K562 (cell line): ENCODE measurements at regions not wholly inside any gene's neighbourhood (a gene's known extent, or its start where the extent isn't known, plus 50 kb on each side); places are given as distances from the start of the nearest gene placed in this dataset.

ENCODE experiments used
- ATAC-seq: fragments of 200-7000 bp; cut with Tn5 transposase; 3 replicates; pipeline ENCODE4 v1.9.1; 2020; ENCODE audit warnings: moderate library complexity
- BruUV-seq: library from RNA; stranded (reverse); fragments of 400-500 nt; replicated peaks from 2 replicates; lab custom pipeline; 2021; lab: Mats Ljungman, UMichigan
- CTCF ChIA-PET: fragments of 300-600 bp; formaldehyde crosslinking; extraction: SDS; loops from one replicate; lab custom pipeline; 2021; ENCODE audit warnings: low intra/inter-chr PET ratio; lab: Yijun Ruan, JAX
- POLR2A ChIA-PET: fragments of 300-600, 350-650 bp; sonication (Branson Sonifier 250); formaldehyde crosslinking; extraction: SDS; loops from one replicate; lab custom pipeline; 2021; ENCODE audit warnings: antibody characterized with exemption, inconsistent platforms; lab: Yijun Ruan, JAX
- DNase-seq, 4 experiments: peaks; one replicate each; pipeline versions ENCODE4 v3.0.0 to v3.0.0-alpha.2; 2011 to 2018; ENCODE audit warnings: low spot score in 3 of 4, mixed read lengths in 3 of 4; ENCODE audit errors: extremely low read depth in 1 of 4
- FAIRE-seq: peaks from 2 replicates; lab custom pipeline; 2011; peaks lifted over from hg19 to GRCh38; lab: Jason Lieb, UNC
- H2AFZ ChIP-seq: 2 replicates; pipeline ENCODE4 v1.6.0; 2011; ENCODE audit warnings: low read depth, low read length, control low read depth, inconsistent platforms
- H3K27ac ChIP-seq: fragments of 200-600 bp; 3 replicates; pipeline ENCODE4 v1.8.0; 2011; ENCODE audit warnings: low read depth, mild to moderate bottlenecking, control low read depth, inconsistent platforms, low read length, moderate library complexity, mixed read lengths; ENCODE audit errors: extremely low read depth
- H3K27me3 ChIP-seq, 2 experiments: fragments of 300-600 bp in 1 of 2; 2 replicates in 1 of 2; 3 replicates in 1 of 2; pipeline versions ENCODE4 v1.6.0 to v1.8.0; 2011; ENCODE audit warnings: inconsistent platforms in 2 of 2, low read length in 2 of 2, mild to moderate bottlenecking in 1 of 2, mixed read lengths in 1 of 2, moderate library complexity in 1 of 2; ENCODE audit not compliant: control insufficient read depth in 2 of 2, insufficient read depth in 2 of 2
- H3K36me3 ChIP-seq: fragments of 300-600 bp; 3 replicates; pipeline ENCODE4 v1.8.0; 2011; ENCODE audit warnings: mild to moderate bottlenecking, low read length, inconsistent platforms; ENCODE audit not compliant: control insufficient read depth, insufficient read depth
- H3K4me1 ChIP-seq, 2 experiments: fragments of 200-600 bp in 1 of 2; replicated peaks in 1 of 2; 2 replicates in 1 of 2; 3 replicates in 1 of 2; pipeline versions ENCODE4 v1.5.1 to v1.8.0; 2011; ENCODE audit warnings: inconsistent platforms in 2 of 2, low read length in 2 of 2, mild to moderate bottlenecking in 1 of 2, mixed read lengths in 1 of 2, moderate library complexity in 1 of 2; ENCODE audit not compliant: control insufficient read depth in 2 of 2, insufficient read depth in 2 of 2
- H3K4me2 ChIP-seq: 2 replicates; pipeline ENCODE4 v1.6.1; 2011; ENCODE audit warnings: low read length, control low read depth, inconsistent platforms, mixed read lengths; ENCODE audit not compliant: insufficient read depth
- H3K4me3 ChIP-seq: fragments of 200-600 bp; sonication (generic), shearing (Covaris generic); 2 replicates; pipeline ENCODE4 v1.5.1; 2016; ENCODE audit warnings: control low read depth, inconsistent platforms
- H3K79me2 ChIP-seq: fragments of 200-600 bp; 3 replicates; pipeline ENCODE4 v1.8.0; 2011; ENCODE audit warnings: low read length, inconsistent platforms; ENCODE audit not compliant: control insufficient read depth, insufficient read depth
- H3K9ac ChIP-seq, 2 experiments: 2 replicates each; pipeline versions ENCODE4 v1.6.0 to v1.6.1; 2011; ENCODE audit warnings: low read depth in 2 of 2, low read length in 2 of 2, control low read depth in 1 of 2, inconsistent platforms in 1 of 2, mild to moderate bottlenecking in 1 of 2, mixed read lengths in 1 of 2; ENCODE audit not compliant: insufficient read depth in 1 of 2
- H3K9me1 ChIP-seq: one replicate; pipeline ENCODE4 v1.6.0; 2011; ENCODE audit warnings: inconsistent platforms, mild to moderate bottlenecking, low read length, moderate library complexity; ENCODE audit not compliant: control insufficient read depth, insufficient read depth
- H3K9me3 ChIP-seq: replicated peaks from 2 replicates; pipeline ENCODE4 v1.5.1; 2011; ENCODE audit warnings: low read depth, low read length, inconsistent platforms; ENCODE audit not compliant: control insufficient read depth, insufficient read depth
- H4K20me1 ChIP-seq: replicated peaks from 2 replicates; pipeline ENCODE4 v1.6.1; 2011; ENCODE audit warnings: low read length, inconsistent platforms, mixed read lengths; ENCODE audit not compliant: control insufficient read depth, insufficient read depth
- ARID2 ChIP-seq: fragments of 450-650 bp; IDR thresholded peaks from 2 replicates; pipeline ENCODE4 v1.6.1; 2017; ENCODE audit warnings: antibody characterized with exemption, mild to moderate bottlenecking
- HDGF ChIP-seq: fragments of 450-650 bp; IDR thresholded peaks from 2 replicates; pipeline ENCODE4 v1.6.1; 2016
- MED1 ChIP-seq: sonication (generic); formaldehyde crosslinking; IDR thresholded peaks from 2 replicates; pipeline ENCODE4 v1.8.1; 2023; ENCODE audit warnings: missing genetic modification reagents, borderline replicate concordance
- TAF1 ChIP-seq: IDR thresholded peaks from 2 replicates; pipeline ENCODE4 v1.6.1; 2011; ENCODE audit warnings: mild to moderate bottlenecking, low read length, moderate library complexity; ENCODE audit not compliant: insufficient read depth, control insufficient read depth, severe bottlenecking; ENCODE audit errors: extremely low read depth
- ZNF507 ChIP-seq: conservative IDR thresholded peaks from 2 replicates; pipeline ENCODE4 v1.6.1; 2017; ENCODE audit warnings: missing genetic modification characterization, missing compliant biosample characterization
- ZNF785 ChIP-seq: fragments of 250-450 bp; sonication (Bioruptor Pico); IDR thresholded peaks from 2 replicates; pipeline ENCODE4 v1.4.0; 2020; ENCODE audit warnings: mild to moderate bottlenecking
- WGBS: fragments of 100-300 bp; shearing (Covaris generic); methylation state at CpG from one replicate; pipeline ENCODE4 v1.1.6; 2016; ENCODE audit warnings: low coverage, mixed read lengths; ENCODE audit not compliant: insufficient coverage; ENCODE audit errors: missing lambda C conversion rate; 5-methylcytosine and 5-hydroxymethylcytosine counted together
- in situ Hi-C: fragments of 300-500 bp; cut with MboI; formaldehyde crosslinking; loops from 4 replicates; pipeline ENCODE4 v1.15.0; 2018; ENCODE audit warnings: inconsistent platforms, mixed read lengths
- intact Hi-C: fragments of 100-400 bp; cut with micrococcal nuclease; formaldehyde crosslinking; loops from 2 replicates; pipeline ENCODE4 v1.14.2; 2022
- TF ChIP-seq, protein P1 (sequence below): fragments of 250-450 bp; sonication (Bioruptor Pico); IDR thresholded peaks from 2 replicates; pipeline ENCODE4 v1.9.0; 2021; ENCODE audit warnings: mild to moderate bottlenecking, inconsistent platforms
- TF ChIP-seq, protein P2 (sequence below): sonication (generic); formaldehyde crosslinking; IDR thresholded peaks from 2 replicates; pipeline ENCODE4 v1.8.0; 2022; ENCODE audit warnings: mild to moderate bottlenecking, missing genetic modification reagents
- TF ChIP-seq, protein P3 (sequence below), 2 experiments: fragments of 450-650 bp in 1 of 2; IDR thresholded peaks; 2 replicates each; pipeline ENCODE4 v1.6.1; 2011 to 2017; ENCODE audit warnings: low read depth in 2 of 2, antibody characterized with exemption in 1 of 2, borderline replicate concordance in 1 of 2, low read length in 1 of 2, mild to moderate bottlenecking in 1 of 2, mixed read lengths in 1 of 2; ENCODE audit not compliant: control insufficient read depth in 1 of 2

DNA sequence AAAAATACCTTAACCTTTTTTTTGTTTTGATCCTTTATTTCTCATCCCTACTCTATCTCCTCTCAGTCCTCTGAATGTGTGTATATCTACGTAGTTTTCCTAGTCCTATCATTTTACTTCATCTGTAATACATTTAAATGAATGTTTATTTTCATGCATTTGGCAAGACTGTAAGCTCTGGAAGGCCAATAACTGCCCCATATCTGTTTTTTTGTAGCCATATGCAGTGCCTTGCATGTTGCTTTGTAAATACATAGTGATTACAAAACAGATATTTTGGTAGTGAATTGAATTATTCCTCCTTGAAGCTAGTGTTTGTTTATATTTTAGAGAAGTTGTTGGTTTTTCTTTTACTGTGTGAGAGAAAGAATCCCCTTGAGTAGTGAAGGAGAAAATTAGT lies 450.2 kb downstream of the PCDH18 start:
- FAIRE-seq (no peak), ATAC-seq (no peak), DNase-seq (no peak)
- no peaks in the 10 kb centered on the region for H3K27me3 ChIP-seq
- no peaks in the 10 kb centered on the region for H3K4me1 ChIP-seq
- H4K20me1 ChIP-seq, result no peaks in the 10 kb centered on the region
- CTCF ChIA-PET, result no interaction called here
- no peak overlapping the region for H3K4me3 ChIP-seq
- no peaks in the 10 kb centered on the region for H3K36me3 ChIP-seq
- WGBS, result 6% methylated on average over 1 of the region's 1 CpG
- TF ChIP-seq, protein P1, sequence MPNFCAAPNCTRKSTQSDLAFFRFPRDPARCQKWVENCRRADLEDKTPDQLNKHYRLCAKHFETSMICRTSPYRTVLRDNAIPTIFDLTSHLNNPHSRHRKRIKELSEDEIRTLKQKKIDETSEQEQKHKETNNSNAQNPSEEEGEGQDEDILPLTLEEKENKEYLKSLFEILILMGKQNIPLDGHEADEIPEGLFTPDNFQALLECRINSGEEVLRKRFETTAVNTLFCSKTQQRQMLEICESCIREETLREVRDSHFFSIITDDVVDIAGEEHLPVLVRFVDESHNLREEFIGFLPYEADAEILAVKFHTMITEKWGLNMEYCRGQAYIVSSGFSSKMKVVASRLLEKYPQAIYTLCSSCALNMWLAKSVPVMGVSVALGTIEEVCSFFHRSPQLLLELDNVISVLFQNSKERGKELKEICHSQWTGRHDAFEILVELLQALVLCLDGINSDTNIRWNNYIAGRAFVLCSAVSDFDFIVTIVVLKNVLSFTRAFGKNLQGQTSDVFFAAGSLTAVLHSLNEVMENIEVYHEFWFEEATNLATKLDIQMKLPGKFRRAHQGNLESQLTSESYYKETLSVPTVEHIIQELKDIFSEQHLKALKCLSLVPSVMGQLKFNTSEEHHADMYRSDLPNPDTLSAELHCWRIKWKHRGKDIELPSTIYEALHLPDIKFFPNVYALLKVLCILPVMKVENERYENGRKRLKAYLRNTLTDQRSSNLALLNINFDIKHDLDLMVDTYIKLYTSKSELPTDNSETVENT, result no peak
- H2AFZ ChIP-seq, result no peak overlapping the region
- no peaks in the 10 kb centered on the region for H3K79me2 ChIP-seq
- no peaks in the 10 kb centered on the region for H3K9me3 ChIP-seq
- no peaks in the 10 kb centered on the region for H3K9me1 ChIP-seq
- POLR2A ChIA-PET, result no interaction called here
- no peak overlapping the region for H3K4me2 ChIP-seq
- no TSS peak for BruUV-seq
- intact Hi-C loops (no loop called here), in situ Hi-C loops (no loop called here)
- no peak overlapping the region for H3K27ac ChIP-seq
- no peak overlapping the region for H3K9ac ChIP-seq

DNA sequence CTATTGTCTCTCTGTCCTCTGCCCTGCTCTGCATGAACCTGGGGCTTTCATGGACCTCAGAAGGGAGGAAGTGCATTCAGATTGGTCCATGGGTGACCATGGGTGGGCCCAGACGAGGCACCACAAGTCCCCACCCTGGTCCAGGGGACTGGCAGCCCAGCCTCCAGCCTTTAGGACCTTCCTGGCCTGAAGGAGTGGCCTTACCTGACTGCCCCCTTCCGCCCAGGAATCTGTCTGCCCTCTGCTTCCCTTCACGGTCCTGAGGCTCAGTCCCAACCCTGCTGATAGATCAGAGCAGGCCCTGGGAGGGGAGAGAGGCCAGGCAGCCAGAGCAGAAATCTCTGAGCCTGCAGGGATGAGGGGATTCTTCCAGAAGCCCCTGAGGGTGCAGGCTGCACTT lies 455.4 kb downstream of the PCDH18 start:
- FAIRE-seq, result no peak
- Histone ChIP-seq H3K27me3 (no peaks in the 10 kb centered on the region), H2AFZ (no peak overlapping the region), H3K9me1 (no peaks in the 10 kb centered on the region), H3K36me3 (no peaks in the 10 kb centered on the region), H3K9ac (no peak overlapping the region), H3K79me2 (no peaks in the 10 kb centered on the region), H3K4me1 (no peaks in the 10 kb centered on the region), H3K27ac (no peak overlapping the region), H4K20me1 (no peaks in the 10 kb centered on the region), H3K4me3 (no peak overlapping the region), H3K4me2 (no peak overlapping the region), H3K9me3 (no peaks in the 10 kb centered on the region)
- BruUV-seq, result no TSS peak
- ChIA-PET CTCF (no interaction called here), POLR2A (no interaction called here)
- intact Hi-C loops (no loop called here), in situ Hi-C loops (no loop called here)
- WGBS, result 0% methylated on average over 1 of the region's 3 CpGs
- no peak for ATAC-seq
- DNase-seq, result no peak
- TF ChIP-seq ZNF507 (tag) (no peak), TAF1 (no peak), ARID2 (no peak), ZNF785 (CRISPR knock-in tag) (no peak), MED1 (CRISPR knock-in tag) (no peak), HDGF (no peak)
- TF ChIP-seq, protein P2, sequence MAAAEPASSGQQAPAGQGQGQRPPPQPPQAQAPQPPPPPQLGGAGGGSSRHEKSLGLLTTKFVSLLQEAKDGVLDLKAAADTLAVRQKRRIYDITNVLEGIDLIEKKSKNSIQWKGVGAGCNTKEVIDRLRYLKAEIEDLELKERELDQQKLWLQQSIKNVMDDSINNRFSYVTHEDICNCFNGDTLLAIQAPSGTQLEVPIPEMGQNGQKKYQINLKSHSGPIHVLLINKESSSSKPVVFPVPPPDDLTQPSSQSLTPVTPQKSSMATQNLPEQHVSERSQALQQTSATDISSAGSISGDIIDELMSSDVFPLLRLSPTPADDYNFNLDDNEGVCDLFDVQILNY (CRISPR knock-in tag), result no peak
- TF ChIP-seq, protein P3, sequence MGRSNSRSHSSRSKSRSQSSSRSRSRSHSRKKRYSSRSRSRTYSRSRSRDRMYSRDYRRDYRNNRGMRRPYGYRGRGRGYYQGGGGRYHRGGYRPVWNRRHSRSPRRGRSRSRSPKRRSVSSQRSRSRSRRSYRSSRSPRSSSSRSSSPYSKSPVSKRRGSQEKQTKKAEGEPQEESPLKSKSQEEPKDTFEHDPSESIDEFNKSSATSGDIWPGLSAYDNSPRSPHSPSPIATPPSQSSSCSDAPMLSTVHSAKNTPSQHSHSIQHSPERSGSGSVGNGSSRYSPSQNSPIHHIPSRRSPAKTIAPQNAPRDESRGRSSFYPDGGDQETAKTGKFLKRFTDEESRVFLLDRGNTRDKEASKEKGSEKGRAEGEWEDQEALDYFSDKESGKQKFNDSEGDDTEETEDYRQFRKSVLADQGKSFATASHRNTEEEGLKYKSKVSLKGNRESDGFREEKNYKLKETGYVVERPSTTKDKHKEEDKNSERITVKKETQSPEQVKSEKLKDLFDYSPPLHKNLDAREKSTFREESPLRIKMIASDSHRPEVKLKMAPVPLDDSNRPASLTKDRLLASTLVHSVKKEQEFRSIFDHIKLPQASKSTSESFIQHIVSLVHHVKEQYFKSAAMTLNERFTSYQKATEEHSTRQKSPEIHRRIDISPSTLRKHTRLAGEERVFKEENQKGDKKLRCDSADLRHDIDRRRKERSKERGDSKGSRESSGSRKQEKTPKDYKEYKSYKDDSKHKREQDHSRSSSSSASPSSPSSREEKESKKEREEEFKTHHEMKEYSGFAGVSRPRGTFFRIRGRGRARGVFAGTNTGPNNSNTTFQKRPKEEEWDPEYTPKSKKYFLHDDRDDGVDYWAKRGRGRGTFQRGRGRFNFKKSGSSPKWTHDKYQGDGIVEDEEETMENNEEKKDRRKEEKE (IDR thresholded peaks at IDR 0.05; ENCODE audit: borderline replicate concordance in 1 of 2, control insufficient read depth in 1 of 2, low read depth in 2 of 2, low read length in 1 of 2), result no peak
